HL-60 (cell line): ENCODE measurements at regions not wholly inside any gene's neighbourhood (a gene's known extent, or its start where the extent isn't known, plus 50 kb on each side); places are given as distances from the start of the nearest gene placed in this dataset.

Source experiments
- GABPA ChIP-seq: IDR thresholded peaks from 2 replicates; pipeline ENCODE4 v1.6.1; 2012; ENCODE audit warnings: low read depth
- POLR2AphosphoS5 ChIP-seq: IDR thresholded peaks from 2 replicates; pipeline ENCODE4 v1.6.1; 2012; ENCODE audit warnings: low read depth
- SPI1 ChIP-seq: IDR thresholded peaks from 2 replicates; pipeline ENCODE4 v1.6.1; 2012; ENCODE audit warnings: low read depth, mild to moderate bottlenecking, borderline replicate concordance
- TF ChIP-seq, protein P1 (sequence below): IDR thresholded peaks from one replicate; pipeline ENCODE4 v1.5.1; 2011; ENCODE audit warnings: low read length, control low read depth, inconsistent platforms; ENCODE audit not compliant: insufficient read depth
- TF ChIP-seq, protein P2 (sequence below): IDR thresholded peaks from 2 replicates; pipeline ENCODE4 v1.6.1; 2012; ENCODE audit warnings: low read depth; ENCODE audit not compliant: insufficient replicate concordance

DNA sequence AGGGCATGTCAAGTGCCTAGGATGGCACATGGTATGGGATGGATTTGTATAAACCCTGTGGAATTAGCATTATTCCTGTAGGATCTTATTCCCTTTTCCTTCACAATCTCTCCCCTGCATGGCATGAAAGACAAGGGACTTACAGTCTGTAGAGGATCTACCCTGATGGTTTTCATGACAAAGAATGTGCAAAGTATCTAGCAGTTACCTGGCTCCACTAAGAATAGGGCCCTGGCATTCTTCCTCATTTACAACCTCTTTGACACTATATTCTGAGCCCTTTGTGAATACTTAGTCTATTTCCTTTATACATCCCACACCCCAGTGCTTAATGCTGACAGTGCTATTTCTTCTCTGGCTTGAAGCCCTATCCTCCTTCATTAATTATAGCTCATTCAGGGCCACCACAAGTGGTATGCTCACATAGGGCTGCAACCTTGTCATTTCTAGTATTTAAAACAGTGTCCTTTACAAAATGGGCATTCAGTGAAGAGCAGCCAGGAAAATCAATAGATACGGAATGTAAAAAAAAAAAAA, 715.3 kb downstream of the NLGN4Y start:
- TF ChIP-seq, protein P1, sequence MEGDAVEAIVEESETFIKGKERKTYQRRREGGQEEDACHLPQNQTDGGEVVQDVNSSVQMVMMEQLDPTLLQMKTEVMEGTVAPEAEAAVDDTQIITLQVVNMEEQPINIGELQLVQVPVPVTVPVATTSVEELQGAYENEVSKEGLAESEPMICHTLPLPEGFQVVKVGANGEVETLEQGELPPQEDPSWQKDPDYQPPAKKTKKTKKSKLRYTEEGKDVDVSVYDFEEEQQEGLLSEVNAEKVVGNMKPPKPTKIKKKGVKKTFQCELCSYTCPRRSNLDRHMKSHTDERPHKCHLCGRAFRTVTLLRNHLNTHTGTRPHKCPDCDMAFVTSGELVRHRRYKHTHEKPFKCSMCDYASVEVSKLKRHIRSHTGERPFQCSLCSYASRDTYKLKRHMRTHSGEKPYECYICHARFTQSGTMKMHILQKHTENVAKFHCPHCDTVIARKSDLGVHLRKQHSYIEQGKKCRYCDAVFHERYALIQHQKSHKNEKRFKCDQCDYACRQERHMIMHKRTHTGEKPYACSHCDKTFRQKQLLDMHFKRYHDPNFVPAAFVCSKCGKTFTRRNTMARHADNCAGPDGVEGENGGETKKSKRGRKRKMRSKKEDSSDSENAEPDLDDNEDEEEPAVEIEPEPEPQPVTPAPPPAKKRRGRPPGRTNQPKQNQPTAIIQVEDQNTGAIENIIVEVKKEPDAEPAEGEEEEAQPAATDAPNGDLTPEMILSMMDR: no peak
- TF ChIP-seq POLR2AphosphoS5 (no peak), GABPA (no peak), SPI1 (no peak)
- TF ChIP-seq, protein P2, sequence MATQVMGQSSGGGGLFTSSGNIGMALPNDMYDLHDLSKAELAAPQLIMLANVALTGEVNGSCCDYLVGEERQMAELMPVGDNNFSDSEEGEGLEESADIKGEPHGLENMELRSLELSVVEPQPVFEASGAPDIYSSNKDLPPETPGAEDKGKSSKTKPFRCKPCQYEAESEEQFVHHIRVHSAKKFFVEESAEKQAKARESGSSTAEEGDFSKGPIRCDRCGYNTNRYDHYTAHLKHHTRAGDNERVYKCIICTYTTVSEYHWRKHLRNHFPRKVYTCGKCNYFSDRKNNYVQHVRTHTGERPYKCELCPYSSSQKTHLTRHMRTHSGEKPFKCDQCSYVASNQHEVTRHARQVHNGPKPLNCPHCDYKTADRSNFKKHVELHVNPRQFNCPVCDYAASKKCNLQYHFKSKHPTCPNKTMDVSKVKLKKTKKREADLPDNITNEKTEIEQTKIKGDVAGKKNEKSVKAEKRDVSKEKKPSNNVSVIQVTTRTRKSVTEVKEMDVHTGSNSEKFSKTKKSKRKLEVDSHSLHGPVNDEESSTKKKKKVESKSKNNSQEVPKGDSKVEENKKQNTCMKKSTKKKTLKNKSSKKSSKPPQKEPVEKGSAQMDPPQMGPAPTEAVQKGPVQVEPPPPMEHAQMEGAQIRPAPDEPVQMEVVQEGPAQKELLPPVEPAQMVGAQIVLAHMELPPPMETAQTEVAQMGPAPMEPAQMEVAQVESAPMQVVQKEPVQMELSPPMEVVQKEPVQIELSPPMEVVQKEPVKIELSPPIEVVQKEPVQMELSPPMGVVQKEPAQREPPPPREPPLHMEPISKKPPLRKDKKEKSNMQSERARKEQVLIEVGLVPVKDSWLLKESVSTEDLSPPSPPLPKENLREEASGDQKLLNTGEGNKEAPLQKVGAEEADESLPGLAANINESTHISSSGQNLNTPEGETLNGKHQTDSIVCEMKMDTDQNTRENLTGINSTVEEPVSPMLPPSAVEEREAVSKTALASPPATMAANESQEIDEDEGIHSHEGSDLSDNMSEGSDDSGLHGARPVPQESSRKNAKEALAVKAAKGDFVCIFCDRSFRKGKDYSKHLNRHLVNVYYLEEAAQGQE: no peak
